Hematopoietic multipotent progenitor cell treated with erythropoietin and hydrocortisone succinate and interleukin-3 and kit ligand, for 8 days (in vitro differentiated cells): ENCODE measurements at regions not wholly inside any gene's neighbourhood (a gene's known extent, or its start where the extent isn't known, plus 50 kb on each side); places are given as distances from the start of the nearest gene placed in this dataset.
"Not testable (repeated sequence)": the region's sequence is repeated elsewhere in the genome, so short reads cannot be mapped to it uniquely, and the experiment has no call there.

ENCODE experiments used
- DNase-seq: peaks from one replicate; pipeline ENCODE4 v3.0.0-alpha.2; 2015

- no peak for DNase-seq
Measured at GRCh38 chr5:56685503-56686217, 129.7 kb upstream of the MAP3K1 start.

DNA sequence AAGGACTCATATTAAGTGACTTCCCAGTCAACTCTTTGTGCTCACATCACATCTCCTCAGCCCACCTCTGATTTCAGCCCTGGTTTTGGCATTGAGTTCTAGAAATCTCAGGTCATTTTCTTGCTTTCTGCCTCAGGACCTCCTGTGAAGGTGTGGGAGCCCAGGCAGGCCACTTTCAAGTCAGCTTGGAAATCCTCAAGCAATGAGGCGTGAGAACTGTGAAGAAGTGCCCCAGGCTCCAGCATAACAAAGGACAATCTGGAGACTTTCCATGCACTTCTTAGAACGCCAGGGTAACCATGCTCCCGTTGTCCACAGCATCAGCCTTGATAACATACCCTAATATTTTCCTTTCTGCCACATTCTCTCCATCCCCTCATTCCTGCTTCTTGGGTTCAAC lies 131.2 kb upstream of the MAP3K1 start:
- DNase-seq = no peak

GRCh38 chr5:56683733-56684132 lies 131.6 kb upstream of the MAP3K1 start:
- no peak for DNase-seq

DNA sequence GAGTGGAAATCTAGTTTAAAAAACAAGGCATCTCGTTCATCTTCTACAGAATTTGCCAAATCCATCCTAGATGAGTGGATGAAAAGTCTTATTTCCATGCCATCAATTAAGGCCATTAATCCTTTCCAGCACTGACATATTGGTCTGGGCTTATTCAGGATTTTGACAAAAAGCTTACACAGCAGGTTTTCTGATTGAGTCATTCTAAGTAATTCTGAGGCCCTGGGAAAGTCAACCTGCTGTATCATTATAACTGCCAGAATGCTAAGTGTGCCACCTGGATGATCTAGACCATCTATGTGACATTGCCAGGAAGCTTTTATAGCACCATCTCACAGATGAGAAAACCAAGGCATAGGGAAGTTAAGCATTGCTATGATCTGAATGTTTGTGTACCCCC lies 132.1 kb upstream of the MAP3K1 start:
- DNase-seq = no peak

GRCh38 chr5:56681346-56681745 lies 134.0 kb upstream of the MAP3K1 start:
- peak; percentile 51 for DNase-seq

GRCh38 chr5:56680731-56681130 lies 134.6 kb upstream of the MAP3K1 start:
- no peak for DNase-seq

DNA sequence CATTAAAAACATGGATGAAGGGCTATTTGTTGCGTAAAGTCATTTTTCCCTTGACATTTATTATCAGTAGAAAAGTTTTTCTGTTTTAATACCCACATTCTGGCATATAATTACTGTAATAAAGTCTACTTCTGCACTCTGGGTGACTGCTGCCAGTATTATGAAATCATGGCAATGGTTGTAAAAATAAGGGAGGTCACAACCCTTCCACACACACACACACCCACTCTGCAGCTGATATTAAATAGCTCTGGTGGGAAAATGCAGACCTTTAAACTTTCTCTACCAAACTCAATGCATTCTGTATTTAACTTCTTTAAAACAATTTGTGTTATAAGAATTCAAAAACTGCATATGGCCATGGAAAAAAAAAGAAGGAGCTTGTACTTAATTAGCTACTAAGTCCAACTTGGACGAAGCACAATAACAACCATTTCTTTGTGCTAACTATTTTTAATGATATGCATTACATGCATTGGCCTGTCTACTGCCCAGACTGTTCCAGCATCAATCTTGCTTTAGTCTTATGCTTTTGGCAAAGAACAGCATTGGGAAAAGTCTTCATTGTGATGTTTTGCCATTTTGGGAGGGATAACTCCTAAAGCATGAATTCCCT lies 137.6 kb upstream of the MAP3K1 start:
- DNase-seq = no peak

DNA sequence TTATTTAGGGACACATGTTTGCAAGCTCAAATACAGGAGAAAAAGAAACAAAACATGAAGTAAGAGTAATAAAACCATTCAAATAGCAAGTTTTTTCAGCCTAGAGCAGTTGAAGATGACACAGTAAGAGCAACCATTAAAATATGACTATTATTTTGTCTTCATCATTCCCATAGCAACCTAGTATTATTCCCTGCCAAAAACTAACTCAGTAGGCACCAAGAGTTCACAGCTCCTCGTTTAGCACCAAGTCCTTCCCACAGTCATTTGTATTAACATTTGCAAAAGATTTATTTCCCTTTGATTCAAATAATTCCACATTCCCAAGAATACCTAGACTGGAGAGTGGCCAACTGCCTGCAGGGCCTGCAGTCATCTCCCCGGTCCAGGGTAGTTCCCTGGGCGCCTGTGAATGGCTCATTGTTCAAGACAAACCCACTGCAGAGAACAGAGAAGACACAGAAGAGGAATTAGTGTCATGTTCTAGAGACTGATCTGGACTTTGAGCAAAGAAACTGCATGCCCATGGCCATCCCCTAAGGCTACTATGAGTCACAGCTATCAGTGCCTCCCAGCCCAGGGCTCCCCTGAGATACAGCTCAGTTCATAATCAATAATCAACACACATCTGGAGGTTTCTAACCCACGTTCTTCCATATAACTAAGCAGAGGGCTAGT lies 139.1 kb upstream of the MAP3K1 start:
- DNase-seq = peak; percentile 79

- no peak for DNase-seq
Measured at GRCh38 chr5:56674441-56674840, 140.9 kb upstream of the MAP3K1 start.

DNA sequence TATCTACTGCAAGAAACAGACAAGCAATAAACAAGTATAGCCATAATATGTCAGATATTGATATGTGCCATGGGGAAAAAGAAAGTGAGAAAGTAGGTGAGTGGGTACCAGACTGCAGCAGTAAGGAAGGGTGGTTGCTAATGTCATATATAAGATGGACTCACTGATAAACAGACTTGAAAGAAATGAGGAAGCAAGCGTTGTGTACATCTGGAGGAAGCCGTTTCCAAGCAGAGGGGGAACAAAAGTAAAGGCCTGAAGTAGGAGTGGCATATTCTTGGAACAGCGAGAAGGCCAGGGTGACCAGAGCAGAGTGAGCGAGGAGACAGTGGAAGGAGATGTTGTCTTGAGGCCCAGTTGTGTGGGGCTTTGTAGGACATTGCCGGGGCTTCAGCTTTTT lies 142.2 kb upstream of the MAP3K1 start:
- peak; percentile 39 for DNase-seq

GRCh38 chr5:56671571-56671970 lies 143.8 kb upstream of the MAP3K1 start:
- DNase-seq = peak; percentile 65

GRCh38 chr5:56670916-56671315 lies 144.4 kb upstream of the MAP3K1 start:
- DNase-seq = no peak

DNA sequence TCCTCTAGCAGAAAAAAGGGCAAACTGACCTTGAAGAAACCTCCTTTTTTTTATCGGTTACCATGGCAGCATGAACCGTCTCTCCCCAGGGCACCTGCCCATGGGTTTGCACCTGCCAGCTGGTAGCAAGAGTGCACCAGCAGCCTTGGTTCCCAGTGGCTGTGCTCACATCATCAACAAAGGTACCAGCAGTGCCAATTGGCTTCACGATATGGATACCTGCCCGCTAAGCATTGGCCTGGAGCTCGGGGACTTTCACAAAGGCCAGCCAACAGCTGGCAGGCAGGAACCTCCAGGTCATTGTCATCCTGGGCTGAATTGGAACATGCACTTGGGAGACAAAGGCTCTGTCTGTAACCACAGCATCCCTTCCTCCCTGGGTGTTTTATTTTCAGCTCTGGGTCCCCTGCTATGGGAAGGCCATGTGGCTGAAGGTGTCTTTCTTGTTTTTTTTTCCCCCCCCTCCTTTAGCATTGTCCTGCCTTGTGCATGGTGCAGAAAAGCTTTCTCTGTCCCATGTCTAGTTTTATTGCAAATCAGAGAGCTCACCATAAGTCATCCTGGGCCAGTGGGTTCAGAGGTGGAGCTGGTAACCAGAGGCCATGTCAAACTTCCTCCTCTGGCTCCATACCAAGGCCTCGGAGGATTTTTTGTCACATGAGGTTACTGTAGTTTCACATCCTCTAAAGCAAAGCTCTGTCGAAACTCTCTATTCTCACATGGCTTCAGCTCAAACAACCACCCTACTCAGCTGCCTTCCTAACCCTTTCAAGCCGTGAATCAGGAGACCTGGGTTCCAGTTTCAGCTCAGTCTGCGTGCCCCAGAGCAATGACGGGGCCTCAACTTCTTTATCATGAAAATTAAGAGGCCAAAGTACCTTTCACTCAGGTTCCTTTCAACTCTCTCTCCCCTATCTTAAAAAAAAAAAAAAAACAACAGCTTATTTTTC lies 145.5 kb upstream of the MAP3K1 start:
- peak; percentile 11 for DNase-seq

DNA sequence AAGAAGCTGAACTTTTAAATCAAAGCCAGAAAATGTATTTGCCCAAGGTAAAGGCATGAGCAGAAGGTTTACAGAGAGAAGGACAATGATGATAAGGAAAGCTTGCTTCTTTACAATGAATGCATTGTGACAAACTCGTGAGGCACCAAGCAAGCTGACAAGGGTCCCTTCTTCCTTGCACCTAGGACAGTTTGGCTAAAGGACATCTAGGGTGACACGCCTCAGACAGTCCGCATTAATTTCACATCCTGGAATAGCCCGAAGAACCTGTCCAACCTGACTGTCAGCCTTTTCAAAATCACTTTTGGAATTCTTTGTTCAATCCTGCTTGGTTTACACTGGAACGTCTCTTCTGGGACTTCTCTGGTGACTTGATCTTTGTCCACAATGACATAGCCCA lies 146.4 kb upstream of the MAP3K1 start:
- DNase-seq = no peak

DNA sequence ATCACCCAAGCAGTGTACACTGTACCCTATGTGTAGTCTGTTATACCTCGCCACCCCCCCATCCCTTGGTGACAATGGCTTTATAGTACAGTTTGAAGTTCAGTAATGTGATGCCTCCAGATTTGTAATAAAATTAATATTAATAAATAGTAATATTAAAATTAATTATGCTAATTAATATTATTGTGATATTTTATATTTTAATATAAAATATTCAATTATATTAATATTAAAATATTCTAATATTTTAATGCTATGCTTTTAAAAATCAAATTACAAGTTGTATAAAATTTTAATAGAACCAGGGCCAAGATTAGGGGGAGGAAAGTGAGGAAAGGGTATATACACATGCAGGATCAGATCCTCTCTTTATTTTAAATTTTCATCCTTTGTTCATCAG lies 147.7 kb upstream of the MAP3K1 start:
- no peak for DNase-seq

- no peak for DNase-seq
Measured at GRCh38 chr5:56666901-56667300, 148.4 kb upstream of the MAP3K1 start.

DNA sequence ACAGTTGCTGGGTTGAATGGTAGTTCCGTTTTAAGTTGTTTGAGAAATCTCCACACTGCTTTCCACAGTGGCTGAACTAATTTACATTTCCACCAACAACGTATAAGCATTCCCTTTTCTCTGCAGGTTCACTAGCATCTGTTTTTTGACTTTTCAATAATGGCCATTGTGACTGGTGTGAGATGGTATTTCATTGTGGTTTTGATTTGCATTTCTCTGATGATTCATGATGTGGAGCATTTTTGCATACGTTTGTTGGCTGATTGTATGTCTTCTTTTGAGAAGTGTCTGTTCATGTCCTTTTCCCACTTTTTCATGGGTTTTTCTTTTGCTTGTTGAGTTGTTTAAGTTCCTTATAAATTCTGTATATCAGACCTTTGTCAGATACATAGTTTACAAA lies 150.2 kb upstream of the MAP3K1 start:
- not testable (repeated sequence) for DNase-seq

DNA sequence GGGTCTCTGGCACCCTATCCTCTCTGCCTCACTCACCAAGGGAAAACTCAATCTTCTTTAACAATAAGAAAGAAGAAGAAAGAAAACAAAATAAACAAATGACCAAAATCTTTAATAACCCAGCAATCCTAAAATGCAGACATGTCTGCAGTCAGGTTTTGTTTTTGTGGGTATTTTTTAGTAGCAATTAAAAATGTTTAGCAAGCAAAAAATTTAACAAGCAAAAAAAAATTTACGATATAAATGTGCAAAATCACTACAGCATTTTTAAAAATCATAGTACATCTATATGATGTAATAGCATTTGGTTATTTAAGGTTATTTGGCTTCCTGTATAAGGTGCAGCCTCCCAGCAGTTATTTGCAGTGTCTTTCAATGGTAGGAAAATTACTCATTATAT lies 151.3 kb upstream of the MAP3K1 start:
- DNase-seq = no peak

DNA sequence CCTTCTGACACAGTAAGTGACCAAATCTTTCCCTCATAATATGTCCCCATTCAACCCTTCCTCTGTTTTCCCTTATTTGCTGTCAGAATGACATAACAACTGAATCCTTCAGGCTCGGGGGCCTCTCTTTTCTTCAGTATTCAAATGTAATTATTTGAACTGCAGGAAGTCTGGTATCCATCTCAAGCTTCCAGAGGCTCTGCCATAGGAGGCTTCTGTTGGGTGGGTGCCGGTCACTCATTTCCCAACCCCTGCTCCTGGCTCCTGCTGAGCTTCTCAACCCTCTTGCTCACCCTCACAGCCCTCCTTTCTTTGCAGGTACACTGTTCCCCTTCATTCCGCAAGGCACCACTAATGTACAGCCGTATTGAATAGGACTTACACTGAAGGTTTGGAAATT lies 151.8 kb upstream of the MAP3K1 start:
- DNase-seq = no peak

GRCh38 chr5:56662893-56663292 lies 152.5 kb upstream of the MAP3K1 start:
- DNase-seq = no peak

GRCh38 chr5:56659971-56660370 lies 155.4 kb upstream of the MAP3K1 start:
- no peak for DNase-seq

GRCh38 chr5:56658972-56659371 lies 156.4 kb upstream of the MAP3K1 start:
- DNase-seq = no peak
